SK-N-MC (cell line): ENCODE measurements at regions not wholly inside any gene's neighbourhood (a gene's known extent, or its start where the extent isn't known, plus 50 kb on each side); places are given as distances from the start of the nearest gene placed in this dataset.

ENCODE experiments used
- DNase-seq: peaks from one replicate; pipeline ENCODE4 v3.0.0-alpha.2; 2011; ENCODE audit warnings: low read depth, low spot score
- H3K27ac ChIP-seq: fragments of 200-600 bp; sonication (generic); 2 replicates; pipeline ENCODE4 v1.5.1; 2016; ENCODE audit warnings: mixed run types
- H3K36me3 ChIP-seq: fragments of 200-600 bp; sonication (generic); 2 replicates; pipeline ENCODE4 v1.6.1; 2017; ENCODE audit warnings: antibody characterized with exemption, low read length, mixed read lengths; ENCODE audit not compliant: insufficient read depth
- H3K4me3 ChIP-seq: fragments of 200-600 bp; sonication (generic); 2 replicates; pipeline ENCODE4 v1.5.1; 2016
- H3K9ac ChIP-seq: fragments of 200-600 bp; sonication (generic); 2 replicates; pipeline ENCODE4 v1.8.0; 2017; ENCODE audit warnings: mixed run types, mixed read lengths; ENCODE audit not compliant: insufficient read length
- H3K9me3 ChIP-seq: fragments of 200-600 bp; sonication (generic); 2 replicates; pipeline ENCODE4 v1.6.1; 2017; ENCODE audit warnings: low read depth, mild to moderate bottlenecking, antibody characterized with exemption, low read length, moderate library complexity, mixed read lengths
- EZH2 ChIP-seq: fragments of 200-600 bp; sonication (generic); IDR thresholded peaks from one replicate; pipeline ENCODE4 v1.6.1; 2017; ENCODE audit warnings: antibody characterized with exemption
- FOXP2 ChIP-seq: optimal IDR thresholded peaks from 2 replicates; pipeline ENCODE3; 2011; ENCODE audit warnings: mild to moderate bottlenecking, moderate library complexity; ENCODE audit not compliant: insufficient read depth; ENCODE audit errors: extremely low read length, control extremely low read depth
- POLR2AphosphoS5 ChIP-seq: IDR thresholded peaks from 2 replicates; pipeline ENCODE4 v1.6.1; 2012; ENCODE audit warnings: mild to moderate bottlenecking, low read depth, low read length, borderline replicate concordance

GRCh38 chr14:89648924-89649323 is 231.9 kb upstream of the FOXN3 start:
- Histone ChIP-seq H3K4me3 (no peak overlapping the region), H3K27ac (no peak overlapping the region), H3K9ac (no peak overlapping the region), H3K36me3 (no peaks in the 10 kb centered on the region), H3K9me3 (no peaks in the 10 kb centered on the region)
- no peak for DNase-seq
- TF ChIP-seq FOXP2 (no peak), EZH2 (no peak), POLR2AphosphoS5 (no peak)

- Histone ChIP-seq H3K27ac (no peak overlapping the region), H3K9ac (no peak overlapping the region), H3K9me3 (no peaks in the 10 kb centered on the region), H3K36me3 (no peaks in the 10 kb centered on the region), H3K4me3 (no peak overlapping the region)
- no peak for TF ChIP-seq POLR2AphosphoS5
- no peak for TF ChIP-seq EZH2
- no peak for TF ChIP-seq FOXP2
- no peak for DNase-seq
These were observed 231.5 kb upstream of the FOXN3 start for GRCh38 chr14:89648510-89648909.

- Histone ChIP-seq H3K27ac (no peak overlapping the region), H3K36me3 (no peaks in the 10 kb centered on the region), H3K9ac (no peak overlapping the region), H3K9me3 (no peaks in the 10 kb centered on the region), H3K4me3 (no peak overlapping the region)
- no peak for TF ChIP-seq POLR2AphosphoS5
- no peak for TF ChIP-seq EZH2
- TF ChIP-seq FOXP2: no peak
- DNase-seq: no peak
These were observed 229.9 kb upstream of the FOXN3 start for GRCh38 chr14:89646971-89647370.

GRCh38 chr14:89644641-89645040 is 227.6 kb upstream of the FOXN3 start:
- no peaks in the 10 kb centered on the region for H3K9me3 ChIP-seq
- no peak for TF ChIP-seq FOXP2
- no peak for TF ChIP-seq EZH2
- TF ChIP-seq POLR2AphosphoS5: no peak
- H3K36me3 ChIP-seq: no peaks in the 10 kb centered on the region
- H3K27ac ChIP-seq: no peak overlapping the region
- DNase-seq: no peak
- no peak overlapping the region for H3K4me3 ChIP-seq
- H3K9ac ChIP-seq: no peak overlapping the region

- H3K36me3 ChIP-seq: no peaks in the 10 kb centered on the region
- H3K9ac ChIP-seq: no peak overlapping the region
- no peak for TF ChIP-seq EZH2
- no peaks in the 10 kb centered on the region for H3K9me3 ChIP-seq
- no peak overlapping the region for H3K4me3 ChIP-seq
- no peak for DNase-seq
- no peak overlapping the region for H3K27ac ChIP-seq
These were observed 224.6 kb upstream of the FOXN3 start for GRCh38 chr14:89641495-89642175.

- no peak for DNase-seq
- no peak overlapping the region for H3K9ac ChIP-seq
- no peaks in the 10 kb centered on the region for H3K9me3 ChIP-seq
- no peak overlapping the region for H3K27ac ChIP-seq
- no peaks in the 10 kb centered on the region for H3K36me3 ChIP-seq
- TF ChIP-seq EZH2 (no peak), FOXP2 (no peak)
- no peak overlapping the region for H3K4me3 ChIP-seq
These were observed 223.1 kb upstream of the FOXN3 start for GRCh38 chr14:89640141-89640540.

GRCh38 chr14:89639687-89640086 is 222.7 kb upstream of the FOXN3 start:
- TF ChIP-seq EZH2 (no peak), FOXP2 (no peak), POLR2AphosphoS5 (no peak)
- DNase-seq: no peak
- Histone ChIP-seq H3K27ac (no peak overlapping the region), H3K36me3 (no peaks in the 10 kb centered on the region), H3K9me3 (no peaks in the 10 kb centered on the region), H3K4me3 (no peak overlapping the region), H3K9ac (no peak overlapping the region)

GRCh38 chr14:89638891-89639290 is 221.9 kb upstream of the FOXN3 start:
- TF ChIP-seq EZH2: no peak
- TF ChIP-seq POLR2AphosphoS5: no peak
- TF ChIP-seq FOXP2: no peak
- Histone ChIP-seq H3K36me3 (no peaks in the 10 kb centered on the region), H3K9me3 (no peaks in the 10 kb centered on the region), H3K9ac (no peak overlapping the region), H3K4me3 (no peak overlapping the region), H3K27ac (no peak overlapping the region)
- no peak for DNase-seq

- Histone ChIP-seq H3K4me3 (no peak overlapping the region), H3K9ac (no peak overlapping the region)
- TF ChIP-seq POLR2AphosphoS5 (no peak), EZH2 (no peak), FOXP2 (no peak)
These were observed 220.5 kb upstream of the FOXN3 start for GRCh38 chr14:89637581-89637980.

More at GRCh38 chr14:89637581-89637980, 220.5 kb upstream of the FOXN3 start:
- no peak for DNase-seq
- Histone ChIP-seq H3K9me3 (no peaks in the 10 kb centered on the region), H3K27ac (no peak overlapping the region), H3K36me3 (no peaks in the 10 kb centered on the region)
